Prostate gland (tissue), 2 donors: ENCODE measurements at regions not wholly inside any gene's neighbourhood (a gene's known extent, or its start where the extent isn't known, plus 50 kb on each side); places are given as distances from the start of the nearest gene placed in this dataset.

Experiments
- POLR2A ChIP-seq: fragments of 450-650 bp; IDR thresholded peaks from one replicate; pipeline ENCODE4 v1.6.1; 2016; ENCODE audit warnings: antibody characterized with exemption, mild to moderate bottlenecking
- POLR2AphosphoS5 ChIP-seq: sonication (generic); formaldehyde crosslinking; IDR thresholded peaks from one replicate; pipeline ENCODE4 v1.6.1; 2017; ENCODE audit warnings: antibody characterized with exemption
- TF ChIP-seq, protein P1 (sequence below), 4 experiments: fragments of 200-600 bp in 2 of 4; fragments of 450-650 bp in 2 of 4; sonication (generic) in 2 of 4; IDR thresholded peaks; 1 replicate in 3 of 4; 2 replicates in 1 of 4; pipeline ENCODE4 v1.5.1; 2016 to 2019; ENCODE audit warnings: antibody characterized with exemption in 4 of 4, mild to moderate bottlenecking in 2 of 4, moderate library complexity in 2 of 4

DNA sequence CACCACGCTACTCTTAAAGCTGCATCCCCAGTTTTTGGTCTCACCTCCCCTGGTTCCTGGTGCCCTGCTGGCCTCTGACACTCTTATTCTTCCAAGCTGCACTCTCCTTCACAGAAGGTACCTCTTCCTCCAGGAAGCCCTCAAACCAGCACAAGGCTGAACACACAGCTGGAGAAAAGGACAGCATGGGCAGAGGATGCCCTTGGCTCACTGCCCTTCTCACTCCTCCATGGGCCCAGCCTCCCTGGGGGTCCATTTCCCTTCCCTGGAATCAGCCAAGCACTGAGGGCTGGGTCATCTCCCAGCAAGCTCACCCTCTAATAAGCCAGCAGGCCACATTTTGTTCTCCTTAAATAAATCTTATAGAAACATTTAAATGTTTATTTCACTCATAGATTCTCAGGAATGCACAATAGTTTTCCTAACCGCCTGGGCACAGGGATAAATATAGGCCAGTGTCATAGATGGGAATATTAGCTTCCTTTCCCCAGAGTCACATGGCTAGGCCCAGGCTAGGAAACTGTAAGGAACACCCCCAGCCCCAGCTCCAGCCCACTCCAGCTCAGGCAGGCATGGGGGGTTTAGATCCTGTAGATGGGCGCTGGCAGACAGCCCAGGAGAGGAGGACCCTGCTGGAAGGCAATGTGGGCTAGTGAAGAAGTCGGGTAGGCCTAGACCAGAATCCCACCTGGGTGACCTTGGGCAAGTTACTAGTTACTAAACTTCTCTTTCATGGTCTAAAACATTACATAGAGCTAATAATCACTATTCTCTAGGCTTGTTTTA is 51.5 kb downstream of the IRAG1 start:
- TF ChIP-seq, protein P1, sequence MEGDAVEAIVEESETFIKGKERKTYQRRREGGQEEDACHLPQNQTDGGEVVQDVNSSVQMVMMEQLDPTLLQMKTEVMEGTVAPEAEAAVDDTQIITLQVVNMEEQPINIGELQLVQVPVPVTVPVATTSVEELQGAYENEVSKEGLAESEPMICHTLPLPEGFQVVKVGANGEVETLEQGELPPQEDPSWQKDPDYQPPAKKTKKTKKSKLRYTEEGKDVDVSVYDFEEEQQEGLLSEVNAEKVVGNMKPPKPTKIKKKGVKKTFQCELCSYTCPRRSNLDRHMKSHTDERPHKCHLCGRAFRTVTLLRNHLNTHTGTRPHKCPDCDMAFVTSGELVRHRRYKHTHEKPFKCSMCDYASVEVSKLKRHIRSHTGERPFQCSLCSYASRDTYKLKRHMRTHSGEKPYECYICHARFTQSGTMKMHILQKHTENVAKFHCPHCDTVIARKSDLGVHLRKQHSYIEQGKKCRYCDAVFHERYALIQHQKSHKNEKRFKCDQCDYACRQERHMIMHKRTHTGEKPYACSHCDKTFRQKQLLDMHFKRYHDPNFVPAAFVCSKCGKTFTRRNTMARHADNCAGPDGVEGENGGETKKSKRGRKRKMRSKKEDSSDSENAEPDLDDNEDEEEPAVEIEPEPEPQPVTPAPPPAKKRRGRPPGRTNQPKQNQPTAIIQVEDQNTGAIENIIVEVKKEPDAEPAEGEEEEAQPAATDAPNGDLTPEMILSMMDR (IDR thresholded peaks at IDR 0.05): no peak
- TF ChIP-seq POLR2A (no peak), POLR2AphosphoS5 (no peak)
